ENCODE measurements at regions not wholly inside any gene's neighbourhood (a gene's known extent, or its start where the extent isn't known, plus 50 kb on each side); places are given as distances from the start of the nearest gene placed in this dataset.

GRCh38 chr3:135310317-135310716, 515.3 kb downstream of the EPHB1 start:
- DNase-seq = no peak

GRCh38 chr3:135311699-135312098, 516.6 kb downstream of the EPHB1 start:
- DNase-seq = no peak

GRCh38 chr3:135314237-135314636, 519.2 kb downstream of the EPHB1 start:
- DNase-seq = no peak

- DNase-seq = no peak
Observed at GRCh38 chr3:135324301-135324700, 529.2 kb downstream of the EPHB1 start.

GRCh38 chr3:135325096-135325495, 530.0 kb downstream of the EPHB1 start:
- DNase-seq = no peak

- DNase-seq = no peak
Observed at GRCh38 chr3:135325726-135326235, 530.7 kb downstream of the EPHB1 start.

- no peak for DNase-seq
Observed at GRCh38 chr3:135326851-135327250, 531.8 kb downstream of the EPHB1 start.

GRCh38 chr3:135328036-135328435, 533.0 kb downstream of the EPHB1 start:
- DNase-seq = no peak

- no peak for DNase-seq
Observed at GRCh38 chr3:135329479-135329878, 534.4 kb downstream of the EPHB1 start.

GRCh38 chr3:135337192-135337591, 542.1 kb downstream of the EPHB1 start:
- no peak for DNase-seq

GRCh38 chr3:135348690-135349089, 553.6 kb downstream of the EPHB1 start:
- DNase-seq = no peak

- no peak for DNase-seq
Observed at GRCh38 chr3:135349254-135349948, 554.3 kb downstream of the EPHB1 start.

- no peak for DNase-seq
Observed at GRCh38 chr3:135352213-135352612, 557.2 kb downstream of the EPHB1 start.

GRCh38 chr3:135362889-135363288, 567.8 kb downstream of the EPHB1 start:
- no peak for DNase-seq

GRCh38 chr3:135364676-135365075, 569.6 kb downstream of the EPHB1 start:
- DNase-seq = no peak

- no peak for DNase-seq
Observed at GRCh38 chr3:135366816-135367215, 571.8 kb downstream of the EPHB1 start.

- no peak for DNase-seq
Observed at GRCh38 chr3:135368316-135368715, 573.3 kb downstream of the EPHB1 start.

GRCh38 chr3:135368781-135369180, 573.7 kb downstream of the EPHB1 start:
- no peak for DNase-seq

- no peak for DNase-seq
Observed at GRCh38 chr3:135374571-135374970, 579.5 kb downstream of the EPHB1 start.

- DNase-seq = no peak
Observed at GRCh38 chr3:135382188-135382587, 583.3 kb upstream of the PPP2R3A start.

GRCh38 chr3:135382621-135383020, 582.9 kb upstream of the PPP2R3A start:
- DNase-seq = no peak

GRCh38 chr3:135383301-135383700, 582.2 kb upstream of the PPP2R3A start:
- no peak for DNase-seq

- no peak for DNase-seq
Observed at GRCh38 chr3:135392151-135392550, 573.4 kb upstream of the PPP2R3A start.

GRCh38 chr3:135393159-135393558, 572.4 kb upstream of the PPP2R3A start:
- no peak for DNase-seq

GRCh38 chr3:135393898-135394525, 571.5 kb upstream of the PPP2R3A start:
- DNase-seq = no peak
